SH-SY5Y (cell line): ENCODE measurements at regions not wholly inside any gene's neighbourhood (a gene's known extent, or its start where the extent isn't known, plus 50 kb on each side); places are given as distances from the start of the nearest gene placed in this dataset.

ENCODE experiments used
- GATA2 ChIP-seq: IDR thresholded peaks from 2 replicates; pipeline ENCODE4 v1.6.1; 2011; ENCODE audit warnings: mild to moderate bottlenecking, low read depth, low read length
- GATA3 ChIP-seq: IDR thresholded peaks from 2 replicates; pipeline ENCODE4 v1.6.1; 2011; ENCODE audit warnings: low read depth, mild to moderate bottlenecking, low read length, moderate library complexity

- no peak for TF ChIP-seq GATA3
- TF ChIP-seq GATA2, result no peak
Observed at GRCh38 chr18:78681934-78682333, 297.7 kb upstream of the SALL3 start.

GRCh38 chr18:78682716-78683115, 296.9 kb upstream of the SALL3 start:
- TF ChIP-seq GATA2, result no peak
- TF ChIP-seq GATA3, result no peak

GRCh38 chr18:78683191-78684010, 296.2 kb upstream of the SALL3 start:
- TF ChIP-seq GATA3 (no peak), GATA2 (no peak)

GRCh38 chr18:78685250-78685979, 294.2 kb upstream of the SALL3 start:
- no peak for TF ChIP-seq GATA2
- no peak for TF ChIP-seq GATA3

- TF ChIP-seq GATA3, result no peak
- no peak for TF ChIP-seq GATA2
Observed at GRCh38 chr18:78685980-78686530, 293.6 kb upstream of the SALL3 start.

- TF ChIP-seq GATA3 (no peak), GATA2 (no peak)
Observed at GRCh38 chr18:78686976-78687685, 292.5 kb upstream of the SALL3 start.

- no peak for TF ChIP-seq GATA2
- TF ChIP-seq GATA3, result no peak
Observed at GRCh38 chr18:78687736-78688135, 291.9 kb upstream of the SALL3 start.

GRCh38 chr18:78688249-78688648, 291.4 kb upstream of the SALL3 start:
- no peak for TF ChIP-seq GATA2
- TF ChIP-seq GATA3, result no peak

GRCh38 chr18:78688916-78689315, 290.7 kb upstream of the SALL3 start:
- TF ChIP-seq GATA3, result no peak

GRCh38 chr18:78689606-78690005, 290.0 kb upstream of the SALL3 start:
- TF ChIP-seq GATA3 (no peak), GATA2 (no peak)

- TF ChIP-seq GATA2, result no peak
- no peak for TF ChIP-seq GATA3
Observed at GRCh38 chr18:78692105-78692504, 287.5 kb upstream of the SALL3 start.

- TF ChIP-seq GATA2, result no peak
- no peak for TF ChIP-seq GATA3
Observed at GRCh38 chr18:78693429-78693828, 286.2 kb upstream of the SALL3 start.

GRCh38 chr18:78696698-78697435, 282.8 kb upstream of the SALL3 start:
- TF ChIP-seq GATA2 (no peak), GATA3 (no peak)
